H1 (cell line): ENCODE measurements at regions not wholly inside any gene's neighbourhood (a gene's known extent, or its start where the extent isn't known, plus 50 kb on each side); places are given as distances from the start of the nearest gene placed in this dataset.

Experiments
- CTCF ChIA-PET: fragments of 300-600 bp; sonication (Branson Sonifier 250); formaldehyde crosslinking; loops from one replicate; lab custom pipeline; 2021; ENCODE audit not compliant: partially characterized antibody; lab: Charles Lee
- POLR2A ChIA-PET: fragments of 300-600 bp; sonication (Branson Sonifier 250); formaldehyde crosslinking; loops from one replicate; lab custom pipeline; 2021; ENCODE audit warnings: inconsistent platforms; ENCODE audit not compliant: partially characterized antibody; lab: Charles Lee
- DNase-seq, 2 experiments: peaks; one replicate each; pipeline versions ENCODE4 v3.0.0 to v3.0.0-alpha.2; 2010 to 2022; ENCODE audit warnings: low spot score in 2 of 2, low read depth in 1 of 2, mixed read lengths in 1 of 2
- FAIRE-seq: peaks from 2 replicates; lab custom pipeline; 2011; peaks lifted over from hg19 to GRCh38; lab: Jason Lieb, UNC
- H2AFZ ChIP-seq: 2 replicates; pipeline ENCODE4 v1.8.1; 2012; ENCODE audit warnings: low read length, inconsistent platforms
- H2AK5ac ChIP-seq: 2 replicates; pipeline ENCODE4 v1.6.1; 2013; ENCODE audit warnings: low read depth, low read length
- H2BK120ac ChIP-seq: replicated peaks from 2 replicates; pipeline ENCODE3; 2013; ENCODE audit warnings: low read depth, low read length, inconsistent platforms
- H2BK12ac ChIP-seq: 2 replicates; pipeline ENCODE4 v1.6.1; 2013; ENCODE audit warnings: low read depth, low read length
- H2BK15ac ChIP-seq: 2 replicates; pipeline ENCODE4 v1.6.1; 2013; ENCODE audit warnings: low read length
- H2BK20ac ChIP-seq: 2 replicates; pipeline ENCODE4 v1.6.1; 2013; ENCODE audit warnings: low read length
- H2BK5ac ChIP-seq: 2 replicates; pipeline ENCODE4 v1.6.1; 2013; ENCODE audit warnings: low read depth, low read length
- H3K14ac ChIP-seq: 2 replicates; pipeline ENCODE4 v1.6.1; 2013; ENCODE audit warnings: inconsistent platforms; ENCODE audit not compliant: insufficient read length
- H3K18ac ChIP-seq: 2 replicates; pipeline ENCODE4 v1.6.1; 2013; ENCODE audit warnings: low read length; ENCODE audit errors: extremely low read depth
- H3K23ac ChIP-seq: 2 replicates; pipeline ENCODE4 v1.6.1; 2013; ENCODE audit warnings: inconsistent platforms; ENCODE audit not compliant: insufficient read length
- H3K23me2 ChIP-seq: 2 replicates; pipeline ENCODE4 v1.6.1; 2013; ENCODE audit warnings: low read depth, low read length
- H3K27ac ChIP-seq: 2 replicates; pipeline ENCODE4 v1.6.1; 2011; ENCODE audit warnings: low read depth, low read length, inconsistent platforms
- H3K27me3 ChIP-seq, 4 experiments: replicated peaks in 1 of 4; 1 replicate in 1 of 4; 2 replicates in 3 of 4; pipeline versions ENCODE4 v1.6.1 to v1.8.1; 2011 to 2013; ENCODE audit warnings: low read length in 3 of 4, mild to moderate bottlenecking in 3 of 4, inconsistent platforms in 2 of 4, mixed read lengths in 2 of 4, moderate library complexity in 1 of 4; ENCODE audit not compliant: control insufficient read depth in 3 of 4, insufficient read depth in 3 of 4; ENCODE audit errors: extremely low read depth in 1 of 4
- H3K36me3 ChIP-seq, 4 experiments: 2 replicates each; pipeline versions ENCODE4 v1.6.1 to v1.8.1; 2011 to 2013; ENCODE audit warnings: mild to moderate bottlenecking in 4 of 4, low read length in 3 of 4, moderate library complexity in 2 of 4, control low read depth in 1 of 4, inconsistent platforms in 1 of 4; ENCODE audit not compliant: insufficient read depth in 4 of 4, control insufficient read depth in 2 of 4
- H3K4ac ChIP-seq: replicated peaks from 2 replicates; pipeline ENCODE3; 2013; ENCODE audit warnings: low read length, low read depth, mixed read lengths, inconsistent platforms; ENCODE audit not compliant: insufficient read length
- H3K4me1 ChIP-seq, 4 experiments: replicated peaks in 1 of 4; 1 replicate in 1 of 4; 2 replicates in 3 of 4; pipeline versions ENCODE4 v1.6.1 to v1.8.1; 2011 to 2013; ENCODE audit warnings: low read length in 3 of 4, inconsistent platforms in 2 of 4, mixed read lengths in 1 of 4; ENCODE audit not compliant: insufficient read depth in 4 of 4, control insufficient read depth in 3 of 4
- H3K4me2 ChIP-seq, 2 experiments: 2 replicates each; pipeline versions ENCODE4 v1.6.1 to v1.8.1; 2011 to 2013; ENCODE audit warnings: low read depth in 2 of 2, low read length in 2 of 2, control low read depth in 1 of 2, inconsistent platforms in 1 of 2, mild to moderate bottlenecking in 1 of 2; ENCODE audit not compliant: insufficient read depth in 1 of 2
- H3K4me3 ChIP-seq, 4 experiments: fragments of 200-600, 300-600 bp in 1 of 4; sonication (generic), shearing (Covaris generic), sonication (Bioruptor Twin) in 1 of 4; 2 replicates each; pipeline versions ENCODE4 v1.5.1 to v1.8.1; 2011 to 2016; ENCODE audit warnings: low read length in 4 of 4, low read depth in 3 of 4, control low read depth in 2 of 4, inconsistent platforms in 2 of 4, mild to moderate bottlenecking in 2 of 4, mixed read lengths in 1 of 4, moderate library complexity in 1 of 4; ENCODE audit not compliant: insufficient read depth in 2 of 4; ENCODE audit errors: extremely low read depth in 1 of 4
- H3K56ac ChIP-seq: replicated peaks from 2 replicates; pipeline ENCODE3; 2013; ENCODE audit warnings: low read depth, mild to moderate bottlenecking, mixed read lengths, low read length, inconsistent platforms; ENCODE audit not compliant: insufficient read length
- H3K79me1 ChIP-seq: 2 replicates; pipeline ENCODE4 v1.6.1; 2013; ENCODE audit warnings: low read depth, low read length, control low read depth
- H3K79me2 ChIP-seq, 2 experiments: 2 replicates each; pipeline versions ENCODE4 v1.6.1 to v1.8.1; 2012 to 2013; ENCODE audit warnings: low read length in 2 of 2, mild to moderate bottlenecking in 2 of 2, inconsistent platforms in 1 of 2; ENCODE audit not compliant: insufficient read depth in 2 of 2, control insufficient read depth in 1 of 2
- H3K9ac ChIP-seq, 4 experiments: replicated peaks in 1 of 4; 1 replicate in 1 of 4; 2 replicates in 3 of 4; pipeline versions ENCODE4 v1.6.1 to v1.8.1; 2011 to 2013; ENCODE audit warnings: low read depth in 3 of 4, low read length in 3 of 4, control low read depth in 2 of 4, mild to moderate bottlenecking in 2 of 4, moderate library complexity in 2 of 4, inconsistent platforms in 1 of 4; ENCODE audit errors: extremely low read depth in 1 of 4
- H3K9me3 ChIP-seq, 2 experiments: 2 replicates each; pipeline versions ENCODE4 v1.6.1 to v1.8.1; 2012 to 2013; ENCODE audit warnings: mild to moderate bottlenecking in 2 of 2, moderate library complexity in 2 of 2, control low read depth in 1 of 2, inconsistent platforms in 1 of 2, low read depth in 1 of 2, low read length in 1 of 2, mixed read lengths in 1 of 2; ENCODE audit not compliant: insufficient read depth in 2 of 2
- H4K20me1 ChIP-seq, 2 experiments: replicated peaks in 1 of 2; 2 replicates each; pipeline versions ENCODE3 to v1.8.1; 2011 to 2013; ENCODE audit warnings: inconsistent platforms in 2 of 2, low read length in 2 of 2, mild to moderate bottlenecking in 1 of 2; ENCODE audit not compliant: insufficient read depth in 2 of 2, control insufficient read depth in 1 of 2
- H4K5ac ChIP-seq: 2 replicates; pipeline ENCODE4 v1.6.1; 2013; ENCODE audit warnings: low read length, low read depth, mixed read lengths, inconsistent platforms; ENCODE audit not compliant: insufficient read length
- H4K8ac ChIP-seq: 2 replicates; pipeline ENCODE4 v1.8.0; 2013; ENCODE audit warnings: mild to moderate bottlenecking, moderate library complexity, low read length, inconsistent platforms; ENCODE audit not compliant: insufficient read depth; ENCODE audit errors: extremely low read depth
- H4K91ac ChIP-seq: replicated peaks from 2 replicates; pipeline ENCODE3; 2013; ENCODE audit warnings: low read length, mixed read lengths, inconsistent platforms; ENCODE audit not compliant: insufficient read length
- BCL11A ChIP-seq, 2 experiments: IDR thresholded peaks; one replicate each; pipeline ENCODE4 v1.6.1; 2011; ENCODE audit warnings: low read depth in 2 of 2, low read length in 2 of 2, mild to moderate bottlenecking in 2 of 2
- CHD2 ChIP-seq: IDR thresholded peaks from 2 replicates; pipeline ENCODE4 v1.6.1; 2012; ENCODE audit warnings: low read length, improper control_type of control experiment
- CREB1 ChIP-seq: IDR thresholded peaks from 2 replicates; pipeline ENCODE4 v1.6.1; 2012; ENCODE audit warnings: inconsistent platforms
- KDM4A ChIP-seq: IDR thresholded peaks from one replicate; pipeline ENCODE4 v1.7.1; 2012; ENCODE audit warnings: low read depth, mild to moderate bottlenecking, moderate library complexity, low read length, inconsistent platforms; ENCODE audit not compliant: severe bottlenecking
- RNF2 ChIP-seq: fragments of 200-900, 300-1000 bp; sonication (generic); IDR thresholded peaks from 2 replicates; pipeline ENCODE4 v1.7.1; 2016; ENCODE audit warnings: borderline replicate concordance, low read depth, mild to moderate bottlenecking, antibody characterized with exemption, low read length; ENCODE audit not compliant: poor library complexity, severe bottlenecking; ENCODE audit errors: missing control alignments
- SRF ChIP-seq: IDR thresholded peaks from 2 replicates; pipeline ENCODE4 v1.6.1; 2011; ENCODE audit warnings: mild to moderate bottlenecking, low read depth, low read length, moderate library complexity
- SUZ12 ChIP-seq: fragments of 200-600 bp; sonication (generic); IDR thresholded peaks from 2 replicates; pipeline ENCODE4 v1.6.1; 2012; ENCODE audit warnings: mild to moderate bottlenecking, inconsistent platforms, low read length, moderate library complexity, mixed read lengths
- TBP ChIP-seq: IDR thresholded peaks from 2 replicates; pipeline ENCODE4 v1.6.1; 2011; ENCODE audit warnings: low read depth, low read length, improper control_type of control experiment
- TCF12 ChIP-seq: IDR thresholded peaks from 2 replicates; pipeline ENCODE4 v1.6.1; 2011; ENCODE audit warnings: low read depth, mild to moderate bottlenecking, low read length
- WGBS, 2 experiments: shearing (Covaris generic) in 1 of 2; methylation state at CpG; one replicate each; pipeline versions ENCODE4 v1.1.6 to v1.1.7; 2013 to 2015; ENCODE audit warnings: low lambda C conversion rate in 2 of 2, mixed read lengths in 2 of 2, inconsistent platforms in 1 of 2, low coverage in 1 of 2, missing lambda C conversion rate in 1 of 2; ENCODE audit not compliant: insufficient replicate concordance in 2 of 2, insufficient coverage in 1 of 2, insufficient read length in 1 of 2; ENCODE audit errors: extremely low coverage in 1 of 2, missing lambda C conversion rate in 1 of 2; 5-methylcytosine and 5-hydroxymethylcytosine counted together
- TF ChIP-seq, protein P1 (sequence below): IDR thresholded peaks from 2 replicates; pipeline ENCODE4 v1.6.1; 2012; ENCODE audit warnings: low read length, inconsistent platforms
- TF ChIP-seq, protein P2 (sequence below): IDR thresholded peaks from 2 replicates; pipeline ENCODE4 v1.6.1; 2012; ENCODE audit warnings: inconsistent platforms

DNA sequence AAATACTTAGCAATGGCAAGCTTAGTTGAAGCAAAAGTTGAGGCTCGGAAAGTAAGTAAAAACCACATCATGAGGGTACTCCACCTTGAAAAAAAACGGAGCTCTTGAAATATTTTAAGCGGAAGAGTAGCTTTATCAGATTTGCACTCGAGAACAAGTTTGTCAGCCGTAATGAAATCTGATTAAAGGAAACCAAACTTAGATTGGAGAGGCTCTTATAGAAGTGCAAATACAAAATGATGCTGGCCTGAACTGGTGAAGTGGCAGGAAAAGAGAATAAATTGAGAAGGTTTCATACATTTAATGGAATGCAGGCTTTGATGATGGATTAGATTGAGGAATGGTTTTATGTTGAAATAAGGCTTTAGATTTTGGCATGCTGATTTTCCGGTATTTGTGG lies 484.2 kb downstream of the PID1 start:
- H3K4me3 ChIP-seq, result no peak overlapping the region
- no peak overlapping the region for H2AK5ac ChIP-seq
- H2BK120ac ChIP-seq, result no peak overlapping the region
- no peaks in the 10 kb centered on the region for H4K20me1 ChIP-seq
- H3K4me2 ChIP-seq, result no peak overlapping the region
- no peaks in the 10 kb centered on the region for H3K36me3 ChIP-seq
- H2BK15ac ChIP-seq, result no peak overlapping the region
- no peak overlapping the region for H4K8ac ChIP-seq
- WGBS, 2 experiments, result 94% methylated on average over 6 of the region's 6 CpGs; no CpG with 5 or more reads in 1 of the 2 experiments
- H3K18ac ChIP-seq, result no peak overlapping the region
- no peak overlapping the region for H2AFZ ChIP-seq
- H3K14ac ChIP-seq, result no peak overlapping the region
- no peak overlapping the region for H3K56ac ChIP-seq
- no peak overlapping the region for H4K91ac ChIP-seq
- no peaks in the 10 kb centered on the region for H3K9me3 ChIP-seq
- no peaks in the 10 kb centered on the region for H3K4me1 ChIP-seq
- no peak for FAIRE-seq
- CTCF ChIA-PET, result no interaction called here
- H2BK12ac ChIP-seq, result no peak overlapping the region
- H3K79me1 ChIP-seq, result no peaks in the 10 kb centered on the region
- no peaks in the 10 kb centered on the region for H3K27me3 ChIP-seq
- no peak overlapping the region for H2BK5ac ChIP-seq
- H3K9ac ChIP-seq, result no peak overlapping the region
- no peak overlapping the region for H3K23ac ChIP-seq
- POLR2A ChIA-PET, result no interaction called here
- H3K23me2 ChIP-seq, result no peaks in the 10 kb centered on the region
- H3K4ac ChIP-seq, result no peak overlapping the region
- TF ChIP-seq TBP, result no peak
- TF ChIP-seq, protein P1, sequence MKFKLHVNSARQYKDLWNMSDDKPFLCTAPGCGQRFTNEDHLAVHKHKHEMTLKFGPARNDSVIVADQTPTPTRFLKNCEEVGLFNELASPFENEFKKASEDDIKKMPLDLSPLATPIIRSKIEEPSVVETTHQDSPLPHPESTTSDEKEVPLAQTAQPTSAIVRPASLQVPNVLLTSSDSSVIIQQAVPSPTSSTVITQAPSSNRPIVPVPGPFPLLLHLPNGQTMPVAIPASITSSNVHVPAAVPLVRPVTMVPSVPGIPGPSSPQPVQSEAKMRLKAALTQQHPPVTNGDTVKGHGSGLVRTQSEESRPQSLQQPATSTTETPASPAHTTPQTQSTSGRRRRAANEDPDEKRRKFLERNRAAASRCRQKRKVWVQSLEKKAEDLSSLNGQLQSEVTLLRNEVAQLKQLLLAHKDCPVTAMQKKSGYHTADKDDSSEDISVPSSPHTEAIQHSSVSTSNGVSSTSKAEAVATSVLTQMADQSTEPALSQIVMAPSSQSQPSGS, result no peak
- TF ChIP-seq, protein P2, sequence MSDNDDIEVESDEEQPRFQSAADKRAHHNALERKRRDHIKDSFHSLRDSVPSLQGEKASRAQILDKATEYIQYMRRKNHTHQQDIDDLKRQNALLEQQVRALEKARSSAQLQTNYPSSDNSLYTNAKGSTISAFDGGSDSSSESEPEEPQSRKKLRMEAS, result no peak
- TF ChIP-seq KDM4A, result no peak
- TF ChIP-seq BCL11A (IDR thresholded peaks at IDR 0.05; ENCODE audit: low read depth in 2 of 2, low read length in 2 of 2), result no peak
- TF ChIP-seq SUZ12, result no peak
- no peak for TF ChIP-seq RNF2
- TF ChIP-seq CHD2, result no peak
- TF ChIP-seq CREB1, result no peak
- no peak for TF ChIP-seq TCF12
- TF ChIP-seq SRF, result no peak
- H2BK20ac ChIP-seq, result no peak overlapping the region
- no peak for DNase-seq
- H3K79me2 ChIP-seq, result no peaks in the 10 kb centered on the region
- H3K27ac ChIP-seq, result no peak overlapping the region
- no peak overlapping the region for H4K5ac ChIP-seq
